CD4-positive, alpha-beta T cell treated with Interleukin-21 for 1 hour (primary cell): ENCODE measurements at regions not wholly inside any gene's neighbourhood (a gene's known extent, or its start where the extent isn't known, plus 50 kb on each side); places are given as distances from the start of the nearest gene placed in this dataset.

Experiments used
- DNase-seq: peaks from one replicate; pipeline ENCODE4 v3.0.0-alpha.2; 2020

DNA sequence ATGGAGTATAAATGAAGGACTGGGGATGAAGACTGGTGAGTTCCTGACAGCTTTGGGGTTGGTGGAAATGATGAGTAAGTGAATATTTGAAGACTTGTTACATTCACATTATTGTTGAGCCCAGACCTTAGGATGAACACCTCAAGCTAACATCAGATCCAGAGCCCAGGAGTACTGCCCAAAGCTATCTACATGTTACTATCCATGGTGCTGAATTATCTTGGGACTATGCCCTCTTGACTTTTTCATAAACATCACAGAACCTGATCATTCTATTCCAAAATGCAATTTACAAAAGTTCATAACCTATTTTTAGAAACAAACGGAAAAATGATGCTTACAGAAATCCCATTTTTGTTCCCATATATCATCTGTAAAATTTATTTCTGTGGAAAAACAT lies 613.3 kb downstream of the TUSC7 start:
- no peak for DNase-seq

DNA sequence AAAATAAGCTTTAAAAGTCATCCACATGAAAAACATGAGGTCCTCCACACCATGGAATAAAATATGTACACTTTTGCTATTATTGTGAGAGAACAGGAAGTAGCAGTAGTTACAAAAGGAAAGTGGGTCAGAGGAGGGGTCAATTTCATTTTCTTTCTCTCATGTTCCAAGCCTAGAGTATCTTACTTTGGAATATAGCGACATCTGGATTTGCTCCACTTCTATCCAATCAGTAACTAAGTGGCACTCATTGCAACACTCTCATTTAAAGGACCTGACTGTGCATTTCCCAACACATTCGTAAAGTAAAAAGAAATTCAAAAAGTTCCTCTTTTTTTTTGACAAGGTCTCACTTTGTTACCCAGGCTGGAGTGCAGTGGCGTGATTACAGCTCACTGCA lies 637.3 kb downstream of the TUSC7 start:
- DNase-seq = no peak

DNA sequence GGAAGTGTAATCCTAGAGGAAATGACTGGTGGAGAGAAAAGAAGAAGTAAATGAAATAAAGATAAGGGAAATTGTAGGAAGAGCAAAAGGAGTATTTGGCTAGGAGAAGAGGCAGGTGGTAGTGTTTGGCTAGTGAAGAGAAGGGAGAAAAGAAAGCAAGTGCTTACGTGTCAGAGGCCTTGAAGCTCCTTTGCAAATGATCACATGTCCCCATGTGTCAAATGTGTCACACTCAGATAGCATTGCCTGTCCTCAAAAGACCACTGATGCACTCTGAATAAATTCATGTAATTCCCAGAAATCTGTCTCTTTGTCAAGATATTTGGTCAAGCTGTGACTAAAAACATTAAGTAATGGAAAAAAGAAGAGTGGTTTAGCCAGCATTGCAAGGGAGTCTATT lies 639.3 kb downstream of the TUSC7 start:
- no peak for DNase-seq

DNA sequence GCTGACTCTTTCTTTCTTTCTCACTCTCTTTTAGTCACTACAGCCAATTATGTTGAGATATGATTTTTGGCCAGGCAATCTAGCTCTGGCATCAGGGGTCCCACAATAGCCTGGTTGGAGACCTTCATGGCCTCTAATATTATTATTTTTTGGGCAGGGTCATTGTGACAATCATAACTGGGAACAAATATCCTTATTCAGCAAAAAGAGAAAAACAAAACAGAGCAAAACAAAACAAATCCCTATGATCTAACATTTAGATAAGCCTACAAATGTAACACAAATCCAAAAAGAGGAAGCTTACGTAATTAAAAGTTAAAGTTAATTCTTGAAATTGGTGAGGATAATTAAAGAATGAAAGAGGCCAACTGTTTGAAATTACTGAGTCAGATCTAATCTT lies 640.0 kb downstream of the TUSC7 start:
- DNase-seq = no peak

DNA sequence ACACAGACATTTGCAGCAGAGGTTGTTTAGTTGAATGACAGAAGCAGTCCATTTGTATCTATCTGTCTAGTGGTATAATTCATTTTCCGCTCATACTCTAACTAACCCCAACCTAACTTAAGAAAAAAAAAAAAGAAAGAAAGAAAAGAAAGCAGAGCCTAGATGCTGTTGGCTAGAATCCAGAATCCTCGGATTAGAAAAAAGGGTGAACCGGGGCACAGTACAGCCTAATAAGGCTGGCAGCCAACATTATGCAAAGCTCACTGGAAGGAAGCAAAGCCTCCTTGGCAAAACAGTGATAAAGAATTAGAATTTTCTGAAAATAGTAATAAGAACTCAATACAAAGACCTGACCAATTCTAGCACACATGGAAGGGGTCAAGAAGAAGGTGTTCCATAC lies 640.8 kb downstream of the TUSC7 start:
- no peak for DNase-seq

DNA sequence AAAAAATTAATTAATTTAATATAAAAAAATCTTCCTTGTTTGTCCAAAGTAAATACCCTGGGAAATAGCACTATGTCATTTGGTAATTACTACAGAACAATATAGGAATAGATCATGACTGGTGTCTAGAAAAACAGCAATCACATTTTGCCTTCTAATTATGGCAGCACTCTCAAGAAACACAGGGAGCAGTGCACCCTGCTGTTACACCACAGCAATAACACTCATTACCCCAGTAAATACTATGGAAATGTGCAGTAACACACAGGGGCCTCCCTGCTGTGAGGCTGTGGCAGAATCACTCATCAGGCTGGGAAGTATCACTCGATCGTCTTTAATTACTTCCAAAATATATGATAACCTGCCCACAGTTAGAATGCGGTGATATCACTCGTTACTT lies 646.0 kb downstream of the TUSC7 start:
- DNase-seq = no peak

DNA sequence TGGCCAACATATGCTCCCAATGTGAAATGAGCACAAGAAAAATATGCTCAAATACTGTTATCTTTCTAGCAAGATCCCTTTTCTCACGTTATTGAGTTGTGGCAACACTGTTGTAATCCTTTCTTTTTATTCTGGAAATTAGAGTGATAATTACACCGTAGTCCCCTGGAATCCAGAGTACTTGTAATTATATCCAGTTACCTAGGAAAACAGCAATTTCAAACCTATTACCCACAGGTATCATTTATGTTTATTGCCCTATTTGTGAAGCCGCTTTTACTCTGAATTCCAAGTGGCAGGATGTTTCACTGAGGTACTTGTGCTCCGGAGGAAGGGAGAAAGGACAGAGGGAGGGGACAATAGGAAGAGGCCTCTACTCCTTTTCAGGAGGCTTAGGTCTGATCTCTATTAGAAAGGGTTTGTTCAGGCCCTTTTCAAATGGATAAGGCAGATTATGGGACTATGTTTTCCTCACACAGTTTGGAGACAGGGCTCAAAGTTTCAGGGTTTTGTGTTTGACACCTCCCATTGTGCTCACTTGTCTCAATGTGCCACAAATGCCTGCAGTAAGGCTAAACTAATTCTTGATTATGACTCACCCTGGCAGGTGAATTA lies 646.6 kb downstream of the TUSC7 start:
- DNase-seq = no peak

DNA sequence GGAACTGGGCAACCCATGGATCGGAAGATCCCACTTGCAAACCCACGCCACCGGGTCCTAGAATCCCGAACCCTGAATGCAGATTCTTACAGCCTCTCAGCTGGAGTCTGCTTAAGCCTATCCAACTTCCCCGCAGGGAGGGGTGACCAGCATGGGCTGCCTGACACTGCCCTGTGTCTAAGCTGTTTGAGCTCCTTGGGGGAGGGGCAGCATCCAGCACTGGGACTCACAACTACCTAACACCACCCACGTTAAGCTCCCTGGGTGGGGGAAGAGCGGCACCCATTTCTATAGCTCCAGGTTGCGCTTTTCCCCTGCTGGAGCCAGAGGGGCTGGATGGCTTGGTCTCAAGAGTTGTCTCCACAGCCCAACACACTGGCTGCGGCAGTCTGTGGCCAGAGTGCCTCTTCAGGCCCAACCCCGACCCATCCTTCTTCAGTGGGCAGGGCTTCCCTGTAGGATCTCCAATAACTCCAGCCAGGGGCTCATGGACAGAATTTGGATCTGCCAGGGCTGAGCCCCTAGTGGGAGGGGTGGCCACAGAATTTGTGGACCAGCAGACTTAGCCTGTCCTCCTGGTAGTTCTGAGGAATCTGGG lies 649.2 kb downstream of the TUSC7 start:
- DNase-seq = no peak

DNA sequence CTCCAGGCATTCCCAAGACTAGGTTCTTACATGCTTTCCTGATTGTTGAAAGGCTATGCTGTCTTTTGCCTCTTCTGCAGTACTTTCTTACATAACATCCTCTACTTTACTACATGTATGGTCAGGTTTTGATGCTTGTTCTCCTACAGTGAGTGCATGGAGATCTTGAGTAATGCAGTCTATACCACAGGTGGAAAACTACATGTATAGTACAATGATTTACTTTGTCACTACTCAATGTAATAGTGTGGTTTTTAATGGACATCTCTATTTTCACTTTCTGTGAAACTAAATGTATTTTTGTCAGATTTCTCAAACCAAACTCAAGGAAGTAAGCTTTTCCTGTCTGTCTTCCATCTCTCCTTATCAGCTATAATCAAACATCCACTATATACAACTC lies 657.0 kb downstream of the TUSC7 start:
- no peak for DNase-seq

DNA sequence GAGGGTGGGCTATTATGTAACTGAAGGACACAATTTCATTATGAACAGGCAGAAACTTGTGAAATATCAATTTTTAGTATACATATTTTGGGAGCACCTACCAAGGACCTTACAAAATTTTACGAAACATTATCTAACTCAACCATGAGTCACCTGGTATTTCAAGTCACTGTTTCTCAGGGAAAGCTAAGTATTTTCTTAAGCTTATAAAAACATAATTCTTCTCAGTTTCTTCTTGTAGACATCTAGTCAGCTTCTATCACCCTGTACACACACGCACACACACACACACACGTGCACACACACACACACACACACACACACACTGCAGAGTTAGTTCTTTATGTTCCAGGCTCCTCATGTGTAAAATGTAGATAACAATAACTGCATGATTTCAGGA lies 658.3 kb downstream of the TUSC7 start:
- DNase-seq = no peak

DNA sequence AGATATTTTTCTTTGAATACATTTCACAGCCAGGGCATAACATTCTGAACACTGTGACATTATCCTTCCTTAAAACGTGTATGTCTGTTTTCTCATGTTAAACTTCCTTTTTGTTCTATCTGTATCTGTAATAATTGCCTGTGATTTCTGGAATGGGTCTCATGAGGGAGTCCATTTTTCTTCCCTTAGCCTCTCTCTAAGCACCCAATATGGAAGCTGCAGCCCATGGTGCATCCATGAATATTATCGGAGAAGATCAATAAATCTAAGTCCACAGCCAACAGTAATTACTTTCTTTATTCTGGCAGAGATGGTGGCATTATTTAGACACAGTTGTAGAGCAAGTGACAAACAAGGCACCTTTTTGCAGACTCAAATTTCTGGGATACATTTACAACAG lies 671.1 kb downstream of the TUSC7 start:
- no peak for DNase-seq

DNA sequence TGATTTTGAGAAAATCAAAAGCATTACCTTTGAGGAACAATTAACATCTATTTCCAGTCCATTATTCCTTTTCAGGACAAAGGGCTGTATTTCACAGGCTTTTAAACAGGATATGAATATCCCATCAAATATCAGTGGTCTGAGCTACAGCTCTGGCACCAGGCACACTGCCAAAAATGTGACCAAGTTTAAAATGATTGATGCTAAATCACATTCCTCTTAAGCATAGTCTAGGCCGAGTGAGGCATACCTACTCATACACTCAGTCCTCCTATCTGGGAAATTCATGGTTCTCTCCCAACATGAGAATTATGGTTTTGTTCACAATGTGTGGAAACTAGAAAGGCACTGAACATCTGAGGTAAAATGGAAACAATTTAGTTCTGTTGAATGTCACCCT lies 683.5 kb downstream of the TUSC7 start:
- no peak for DNase-seq

DNA sequence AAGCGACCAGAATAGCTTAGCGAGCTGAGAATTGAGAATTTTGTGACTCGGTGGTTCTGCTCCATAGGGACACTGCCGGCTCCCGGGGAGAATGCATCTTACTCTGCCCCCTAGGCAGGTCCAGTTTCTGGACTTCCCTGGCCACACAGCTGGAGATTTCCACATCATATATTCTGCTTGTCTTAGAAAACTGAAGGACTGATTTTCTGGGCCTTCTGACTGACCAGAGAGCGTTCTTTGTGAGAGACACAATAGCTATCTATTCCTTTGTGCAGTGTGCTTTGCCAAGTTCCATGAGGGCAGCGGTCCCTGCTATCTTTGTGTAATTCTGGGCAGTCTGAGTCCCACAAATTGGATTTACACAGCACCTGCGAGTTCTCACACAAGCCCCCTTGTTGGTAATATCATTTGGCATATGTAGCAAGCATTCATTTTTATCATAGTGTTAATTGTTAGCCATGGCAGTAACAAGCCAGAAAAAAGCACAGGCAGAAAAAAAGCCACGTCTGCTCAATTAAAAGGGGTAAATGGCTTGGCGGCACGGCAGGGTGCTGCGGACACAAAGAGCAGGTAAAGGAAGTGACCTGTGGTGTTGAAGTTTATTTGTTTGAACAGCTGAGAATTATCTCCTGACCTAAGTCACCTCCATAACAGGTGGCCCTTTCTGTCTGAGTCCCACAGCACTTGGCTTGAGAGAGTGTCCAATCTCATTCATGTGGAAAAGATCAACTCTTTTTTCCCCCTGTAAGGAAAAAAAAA lies 688.7 kb downstream of the TUSC7 start:
- DNase-seq = no peak

DNA sequence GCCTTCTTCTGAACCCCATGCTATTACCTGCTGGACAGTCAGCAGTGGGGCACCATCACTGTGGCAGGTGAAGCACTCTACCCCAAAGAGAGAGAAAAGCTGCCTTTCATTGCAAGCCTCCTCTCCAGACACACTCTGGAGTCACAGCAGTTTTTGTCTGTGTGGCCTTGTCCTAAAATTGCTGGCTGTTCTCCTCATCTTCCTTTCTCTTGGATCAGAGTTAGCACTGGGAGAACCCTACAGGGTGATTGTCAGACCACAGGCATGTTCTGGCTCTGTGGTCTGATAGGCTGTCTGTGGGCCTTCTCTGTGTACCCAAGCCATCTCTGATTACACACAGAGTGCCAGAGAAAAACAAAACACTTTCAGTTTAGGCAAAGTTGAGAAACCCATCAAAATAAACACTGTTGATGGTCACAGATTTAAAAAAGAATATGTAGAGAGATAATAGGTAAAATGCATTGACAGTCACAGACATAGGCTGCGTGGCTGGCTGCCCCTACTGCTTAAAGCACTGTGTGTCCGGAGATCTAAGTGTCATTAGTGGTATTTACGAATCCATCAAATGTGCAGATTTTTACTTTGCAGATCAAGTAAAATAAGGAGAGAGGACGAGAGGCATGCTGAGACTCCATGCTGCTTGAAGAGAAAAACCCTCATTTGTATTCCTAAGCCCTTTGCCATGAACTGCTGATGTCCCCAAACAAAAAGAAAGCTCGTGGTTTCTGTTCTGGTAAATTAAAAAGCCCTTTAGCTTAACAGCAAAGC lies 689.9 kb downstream of the TUSC7 start:
- DNase-seq = no peak

DNA sequence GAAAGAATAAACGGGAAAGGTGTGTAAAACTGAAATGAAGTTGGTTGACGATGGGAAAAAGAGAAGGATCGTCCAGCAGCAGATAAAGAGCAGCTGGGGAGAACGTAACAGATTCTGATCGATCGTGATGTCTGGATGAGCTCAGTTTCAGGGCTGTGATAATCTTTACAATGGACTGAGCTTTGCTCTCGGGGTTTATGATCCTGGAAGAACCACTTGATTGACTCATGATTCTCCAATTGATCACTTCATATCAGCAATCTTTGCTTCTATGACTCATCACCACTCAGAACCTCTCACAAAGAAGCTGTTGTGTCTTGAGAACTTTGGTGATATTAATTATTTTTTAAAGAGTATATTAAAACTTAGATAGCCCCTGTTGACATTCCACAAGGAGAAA lies 690.7 kb downstream of the TUSC7 start:
- no peak for DNase-seq

DNA sequence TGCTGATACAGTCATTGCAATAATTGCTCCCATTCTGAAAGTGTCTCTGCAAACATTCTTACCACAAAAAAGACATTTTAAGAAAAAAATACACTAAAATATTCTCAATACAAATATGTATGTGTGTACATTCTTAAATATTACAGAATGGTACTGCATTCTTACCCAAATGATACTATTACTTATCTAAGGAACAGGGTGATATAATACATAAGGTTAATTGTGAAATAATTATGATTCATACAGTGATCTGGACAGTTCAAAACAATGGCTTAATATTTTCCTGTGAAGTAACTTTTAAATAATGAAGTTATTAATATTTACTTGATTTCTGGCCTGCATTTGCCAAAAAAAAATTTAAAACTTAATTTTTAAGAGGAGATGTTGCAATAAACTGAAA lies 694.6 kb downstream of the TUSC7 start:
- DNase-seq = no peak

DNA sequence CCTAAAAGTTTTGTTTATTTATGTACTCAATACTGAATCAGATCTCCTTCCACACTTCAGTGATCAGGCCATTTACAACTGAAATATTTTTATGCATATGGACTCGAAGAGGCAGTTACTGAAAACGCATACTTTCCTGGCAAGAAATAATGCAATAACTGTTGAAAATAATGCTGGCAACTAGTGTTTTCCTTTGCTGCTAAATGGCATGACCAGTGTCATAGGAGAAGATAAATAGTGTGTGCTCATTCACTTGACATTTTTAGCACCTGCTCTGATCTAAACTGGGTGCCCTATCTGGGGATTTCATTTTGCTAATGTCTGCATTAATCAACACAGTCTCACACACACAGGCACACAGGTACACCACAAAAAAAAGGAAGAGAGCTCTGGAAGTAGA lies 695.2 kb downstream of the TUSC7 start:
- DNase-seq = no peak

DNA sequence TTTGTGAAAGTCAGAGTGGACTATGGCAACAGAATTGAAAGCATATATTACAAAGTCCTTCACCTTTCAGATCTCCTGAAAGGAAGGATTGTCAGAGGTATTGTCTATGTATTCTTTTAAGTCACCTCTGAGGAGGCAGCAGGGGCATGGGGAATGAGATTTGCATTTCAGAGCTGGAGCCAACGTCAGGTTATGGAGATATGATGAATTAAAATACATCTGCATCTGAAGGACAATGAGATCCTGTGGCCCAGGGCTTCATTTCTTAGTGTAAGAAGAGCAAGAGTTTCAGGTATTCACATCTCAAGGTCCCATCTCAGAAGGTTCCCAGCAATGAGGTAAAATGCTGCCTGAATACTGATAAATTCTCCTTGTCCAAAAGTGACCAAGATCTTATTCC lies 695.8 kb downstream of the TUSC7 start:
- no peak for DNase-seq

DNA sequence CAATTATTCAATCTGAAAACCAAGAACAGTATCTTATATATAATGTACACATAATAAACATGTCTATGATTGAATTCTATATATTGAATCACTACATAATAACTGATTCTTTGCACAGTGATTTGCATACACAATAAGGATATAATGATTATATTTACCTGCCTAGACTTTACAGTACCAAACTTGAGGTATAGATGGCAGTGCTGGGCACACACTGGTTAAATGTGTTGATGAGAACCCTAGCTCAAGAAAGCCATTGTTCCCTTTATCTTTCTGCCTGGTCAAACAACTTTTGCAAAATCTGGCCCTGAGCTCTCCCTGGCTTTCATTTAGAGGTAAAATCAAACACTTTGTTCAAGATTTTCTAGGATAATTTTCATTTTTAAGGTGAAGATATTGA lies 697.7 kb downstream of the TUSC7 start:
- DNase-seq = no peak

DNA sequence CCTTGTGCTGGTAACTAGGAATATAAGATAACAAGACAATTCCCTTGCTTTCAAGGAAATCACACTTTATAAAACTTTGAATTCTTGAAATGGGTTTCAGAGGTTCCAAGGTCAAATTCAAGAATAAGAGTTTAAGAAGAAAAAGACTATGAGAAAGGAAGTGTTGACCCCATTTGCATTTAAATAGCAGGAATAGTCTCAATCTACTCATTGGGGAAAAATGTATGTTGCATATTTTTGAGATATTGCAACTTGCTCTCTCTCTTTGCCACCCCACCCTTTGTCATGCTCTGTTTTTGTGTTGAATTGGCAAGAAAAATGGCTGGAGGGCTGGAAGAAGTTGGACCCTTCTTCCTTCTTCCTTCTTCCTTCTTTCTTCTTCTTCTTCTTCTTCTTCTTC lies 699.2 kb downstream of the TUSC7 start:
- DNase-seq = no peak

DNA sequence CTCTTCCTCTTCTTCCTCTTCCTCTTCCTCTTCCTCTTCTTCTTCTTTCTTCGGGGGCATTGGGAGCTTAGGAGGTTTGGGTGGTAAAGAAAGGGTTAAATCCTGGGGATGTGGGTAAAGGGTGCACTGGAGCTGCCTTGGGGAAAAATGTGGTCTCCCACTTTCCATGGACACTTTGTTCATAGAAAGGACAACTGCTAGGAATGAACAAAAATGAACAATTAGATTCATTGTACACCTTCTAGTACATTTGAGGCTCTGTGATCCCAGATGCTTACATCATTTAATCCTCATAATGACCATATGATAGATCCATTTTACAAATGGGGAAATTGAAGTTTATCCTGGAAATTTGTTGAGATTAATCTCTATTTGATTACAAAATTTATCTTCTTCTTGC lies 699.7 kb downstream of the TUSC7 start:
- DNase-seq = no peak

DNA sequence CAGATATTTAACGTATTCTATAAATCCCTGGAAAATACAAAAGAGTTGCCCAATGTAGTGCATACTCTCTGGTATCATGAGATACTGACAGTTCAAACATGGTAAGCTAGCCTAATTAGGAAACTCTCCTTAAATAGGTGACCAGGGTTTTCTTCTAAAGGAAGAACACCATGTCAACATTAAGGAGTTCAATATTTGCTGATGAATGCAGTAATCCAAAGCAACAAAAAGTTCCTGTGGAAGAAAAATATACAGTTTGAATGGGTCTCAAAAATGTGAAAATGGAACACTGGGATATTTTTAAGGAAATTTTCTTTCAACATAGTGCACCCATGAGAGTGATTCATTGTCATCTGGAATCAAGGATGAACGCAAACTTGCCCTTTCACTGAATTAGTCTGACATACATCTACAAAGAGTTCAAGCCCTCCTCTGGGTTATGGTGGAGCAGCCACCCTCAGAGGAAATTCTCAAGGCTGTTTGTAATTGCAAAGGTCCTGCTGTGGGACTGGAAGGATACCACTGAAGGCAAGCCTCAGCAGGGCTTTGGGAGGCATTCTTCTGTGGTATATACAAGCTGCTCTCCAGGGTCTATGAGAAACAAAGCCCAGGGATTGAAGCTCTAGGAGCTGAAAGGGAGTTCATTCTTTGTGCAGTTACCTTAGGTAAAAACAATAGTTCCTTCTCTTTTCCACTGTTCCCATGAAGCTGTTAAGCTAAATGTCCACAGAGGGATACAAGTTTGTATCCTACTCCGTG lies 700.3 kb downstream of the TUSC7 start:
- no peak for DNase-seq

DNA sequence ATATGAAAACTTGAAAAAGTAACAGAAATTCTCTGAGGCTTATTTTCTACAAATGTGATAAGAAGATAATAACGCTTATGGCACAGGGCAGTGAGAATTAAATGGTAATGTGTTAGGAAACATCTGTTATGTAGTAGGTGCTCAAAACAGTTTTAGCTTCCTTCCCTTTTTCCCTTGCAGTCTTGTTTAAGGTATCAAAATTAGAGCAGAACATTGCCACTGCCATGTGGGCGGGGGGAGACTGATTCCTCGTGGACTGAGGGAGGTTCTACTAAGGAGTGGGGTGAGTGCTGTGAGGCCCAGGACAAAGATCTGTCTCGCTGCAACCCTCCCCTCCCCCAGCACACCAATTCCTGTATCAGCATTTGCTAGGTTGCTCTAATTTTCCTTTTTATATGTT lies 702.4 kb downstream of the TUSC7 start:
- DNase-seq = no peak
